ENCODE measurements at regions not wholly inside any gene's neighbourhood (a gene's known extent, or its start where the extent isn't known, plus 50 kb on each side); places are given as distances from the start of the nearest gene placed in this dataset.

DNA sequence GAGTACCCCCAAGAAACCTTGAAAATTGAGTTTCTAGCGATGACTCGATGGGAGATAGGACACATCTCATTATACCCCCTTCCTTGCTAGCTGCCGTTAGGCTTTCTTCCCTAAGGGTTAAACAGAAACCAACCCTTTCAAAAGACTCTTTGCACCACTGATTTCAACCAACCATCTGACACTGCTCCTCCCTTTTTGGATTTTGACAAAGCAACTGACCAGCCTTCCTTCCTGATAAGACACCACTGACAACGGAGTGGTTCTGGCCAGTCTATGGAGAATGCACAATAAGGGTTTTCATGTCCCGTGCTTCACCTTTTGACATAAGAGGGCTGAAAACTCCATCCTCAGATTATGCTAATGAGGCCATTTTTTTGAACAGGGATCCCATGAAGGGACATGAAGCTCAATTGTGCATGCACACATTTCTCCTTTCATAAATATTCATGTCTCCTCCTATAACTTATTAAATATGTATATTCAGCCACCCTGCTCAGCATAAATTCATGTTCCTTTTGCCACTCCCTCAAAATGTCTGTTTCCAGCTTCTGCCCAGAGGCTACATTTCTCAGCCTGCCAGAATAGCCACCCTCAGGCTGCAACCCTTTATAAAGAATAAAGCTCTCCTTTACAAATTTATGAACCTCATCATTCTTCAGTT is 52.8 kb upstream of the SLC35F5 start:
- H3K36me3 ChIP-seq, result no peaks in the 10 kb centered on the region
- TF ChIP-seq, protein P1, sequence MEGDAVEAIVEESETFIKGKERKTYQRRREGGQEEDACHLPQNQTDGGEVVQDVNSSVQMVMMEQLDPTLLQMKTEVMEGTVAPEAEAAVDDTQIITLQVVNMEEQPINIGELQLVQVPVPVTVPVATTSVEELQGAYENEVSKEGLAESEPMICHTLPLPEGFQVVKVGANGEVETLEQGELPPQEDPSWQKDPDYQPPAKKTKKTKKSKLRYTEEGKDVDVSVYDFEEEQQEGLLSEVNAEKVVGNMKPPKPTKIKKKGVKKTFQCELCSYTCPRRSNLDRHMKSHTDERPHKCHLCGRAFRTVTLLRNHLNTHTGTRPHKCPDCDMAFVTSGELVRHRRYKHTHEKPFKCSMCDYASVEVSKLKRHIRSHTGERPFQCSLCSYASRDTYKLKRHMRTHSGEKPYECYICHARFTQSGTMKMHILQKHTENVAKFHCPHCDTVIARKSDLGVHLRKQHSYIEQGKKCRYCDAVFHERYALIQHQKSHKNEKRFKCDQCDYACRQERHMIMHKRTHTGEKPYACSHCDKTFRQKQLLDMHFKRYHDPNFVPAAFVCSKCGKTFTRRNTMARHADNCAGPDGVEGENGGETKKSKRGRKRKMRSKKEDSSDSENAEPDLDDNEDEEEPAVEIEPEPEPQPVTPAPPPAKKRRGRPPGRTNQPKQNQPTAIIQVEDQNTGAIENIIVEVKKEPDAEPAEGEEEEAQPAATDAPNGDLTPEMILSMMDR (IDR thresholded peaks at IDR 0.05), result no peak
- H3K27me3 ChIP-seq (ENCODE audit: low read depth), result no peaks in the 10 kb centered on the region
- no peak overlapping the region for H3K4me3 ChIP-seq
- H3K9me3 ChIP-seq, result no peaks in the 10 kb centered on the region
- DNase-seq, result no peak
- no peak for ATAC-seq
- H3K27ac ChIP-seq, result no peak overlapping the region
- intact Hi-C loops (cut with DNase I), result no loop called here
- H3K4me1 ChIP-seq, result no peaks in the 10 kb centered on the region

DNA sequence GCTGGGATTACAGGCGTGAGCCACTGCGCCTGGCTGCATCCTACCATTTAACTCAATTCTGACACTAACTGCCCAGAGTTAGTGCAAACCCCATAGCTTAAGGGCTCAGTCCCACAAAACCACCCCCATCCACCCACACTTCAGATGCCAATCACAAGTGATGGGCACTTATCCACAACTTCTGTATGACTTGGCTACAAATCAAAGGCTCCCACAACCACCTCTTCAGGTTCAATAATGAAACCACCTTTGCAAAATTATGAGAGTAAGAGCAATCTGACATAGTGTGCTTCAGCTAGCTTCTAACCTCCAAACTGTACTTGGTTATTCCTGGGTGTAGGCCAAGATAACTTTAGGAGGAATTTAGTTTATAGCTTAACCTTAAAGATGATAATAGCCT is 51.3 kb upstream of the SLC35F5 start:
- intact Hi-C loops (cut with DNase I), result no loop called here
- Histone ChIP-seq H3K27ac (no peak overlapping the region), H3K4me1 (no peaks in the 10 kb centered on the region), H3K4me3 (no peak overlapping the region), H3K36me3 (no peaks in the 10 kb centered on the region), H3K27me3 (ENCODE audit: low read depth) (no peaks in the 10 kb centered on the region), H3K9me3 (no peaks in the 10 kb centered on the region)
- DNase-seq, result no peak
- peak; percentile 63 to 70 for ATAC-seq
- TF ChIP-seq, protein P1 (IDR thresholded peaks at IDR 0.05), result no peak

DNA sequence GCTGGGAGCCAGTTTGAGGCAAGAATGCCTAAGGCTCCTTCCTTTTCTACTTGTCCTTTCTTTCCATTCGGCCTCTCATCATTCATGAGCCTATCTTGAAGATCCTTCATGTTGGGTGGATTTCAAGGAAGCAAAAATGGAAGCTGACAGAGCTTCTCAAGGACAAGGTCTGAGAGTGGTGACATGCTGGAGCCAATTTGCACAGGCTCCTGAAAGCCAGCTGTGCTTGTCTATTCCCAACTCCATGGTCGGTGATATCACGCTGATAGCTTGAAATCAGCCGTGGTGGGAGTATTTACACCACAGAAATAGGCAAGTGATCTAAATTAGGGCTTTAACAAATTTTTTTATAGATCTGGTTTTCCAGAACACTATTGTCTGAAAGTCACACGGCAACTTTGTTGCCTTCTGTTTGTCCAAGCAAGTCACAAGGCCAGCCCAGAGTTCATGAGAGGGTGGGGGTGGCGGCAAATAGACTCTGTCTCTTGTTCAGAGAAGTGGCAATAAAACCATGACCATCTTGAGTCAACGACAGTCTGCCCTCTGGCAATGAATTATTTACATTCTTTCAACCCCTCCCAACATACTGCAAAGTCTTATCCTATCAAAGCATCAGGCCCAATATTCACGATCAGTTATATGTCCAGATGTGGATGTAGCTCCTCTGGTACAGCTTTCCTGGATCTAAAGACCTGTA is 49.9 kb upstream of the SLC35F5 start:
- H3K36me3 ChIP-seq, result no peaks in the 10 kb centered on the region
- DNase-seq (no peak), ATAC-seq (no peak)
- intact Hi-C loops (cut with DNase I), result no loop called here
- no peaks in the 10 kb centered on the region for H3K4me1 ChIP-seq
- H3K27me3 ChIP-seq (ENCODE audit: low read depth), result no peaks in the 10 kb centered on the region
- no peak overlapping the region for H3K4me3 ChIP-seq
- no peak overlapping the region for H3K27ac ChIP-seq
- H3K9me3 ChIP-seq, result no peaks in the 10 kb centered on the region
- TF ChIP-seq, protein P1 (IDR thresholded peaks at IDR 0.05), result no peak

Measured in lower lobe of right lung (tissue), 2 donors.